ENCODE measurements at regions not wholly inside any gene's neighbourhood (a gene's known extent, or its start where the extent isn't known, plus 50 kb on each side); places are given as distances from the start of the nearest gene placed in this dataset.

GRCh38 chr4:107122736-107123135 lies 86.6 kb upstream of the DKK2 start:
- TF ChIP-seq POLR2A (IDR thresholded peaks at IDR 0.05; ENCODE audit: low read depth, low read length) (no peak), TAF1 (IDR thresholded peaks at IDR 0.05; ENCODE audit: borderline replicate concordance, low read depth, low read length) (no peak), POLR2AphosphoS5 (IDR thresholded peaks at IDR 0.05; ENCODE audit: low read depth, low read length) (no peak)
